ENCODE measurements at regions not wholly inside any gene's neighbourhood (a gene's known extent, or its start where the extent isn't known, plus 50 kb on each side); places are given as distances from the start of the nearest gene placed in this dataset.

DNA sequence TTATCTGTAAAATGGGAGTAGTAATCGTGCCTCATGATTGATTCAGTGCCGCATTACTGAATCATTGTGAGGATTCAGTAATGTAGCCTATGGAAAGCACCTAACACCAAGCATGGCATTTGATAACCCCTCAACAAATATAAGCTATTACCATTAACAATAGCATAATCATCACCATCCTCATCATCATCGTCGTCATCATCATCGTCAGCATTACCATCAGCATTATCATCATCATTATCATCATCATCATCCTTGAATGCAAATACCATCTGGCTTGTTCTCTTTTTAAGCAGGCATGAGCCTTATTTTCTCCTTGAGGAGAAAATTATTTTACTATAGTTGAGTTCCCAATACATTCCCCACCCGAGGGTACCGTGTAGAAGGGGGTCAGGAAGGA, 115.4 kb upstream of the PTPRG start:
- DNase-seq, result no peak
- TF ChIP-seq, protein P1, sequence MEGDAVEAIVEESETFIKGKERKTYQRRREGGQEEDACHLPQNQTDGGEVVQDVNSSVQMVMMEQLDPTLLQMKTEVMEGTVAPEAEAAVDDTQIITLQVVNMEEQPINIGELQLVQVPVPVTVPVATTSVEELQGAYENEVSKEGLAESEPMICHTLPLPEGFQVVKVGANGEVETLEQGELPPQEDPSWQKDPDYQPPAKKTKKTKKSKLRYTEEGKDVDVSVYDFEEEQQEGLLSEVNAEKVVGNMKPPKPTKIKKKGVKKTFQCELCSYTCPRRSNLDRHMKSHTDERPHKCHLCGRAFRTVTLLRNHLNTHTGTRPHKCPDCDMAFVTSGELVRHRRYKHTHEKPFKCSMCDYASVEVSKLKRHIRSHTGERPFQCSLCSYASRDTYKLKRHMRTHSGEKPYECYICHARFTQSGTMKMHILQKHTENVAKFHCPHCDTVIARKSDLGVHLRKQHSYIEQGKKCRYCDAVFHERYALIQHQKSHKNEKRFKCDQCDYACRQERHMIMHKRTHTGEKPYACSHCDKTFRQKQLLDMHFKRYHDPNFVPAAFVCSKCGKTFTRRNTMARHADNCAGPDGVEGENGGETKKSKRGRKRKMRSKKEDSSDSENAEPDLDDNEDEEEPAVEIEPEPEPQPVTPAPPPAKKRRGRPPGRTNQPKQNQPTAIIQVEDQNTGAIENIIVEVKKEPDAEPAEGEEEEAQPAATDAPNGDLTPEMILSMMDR (IDR thresholded peaks at IDR 0.05), result no peak
- Histone ChIP-seq H3K4me3 (no peak overlapping the region), H3K4me1 (no peaks in the 10 kb centered on the region), H3K36me3 (no peaks in the 10 kb centered on the region), H3K27ac (no peak overlapping the region), H3K27me3 (no peaks in the 10 kb centered on the region), H3K9me3 (no peaks in the 10 kb centered on the region)
- intact Hi-C loops (cut with DNase I), result no loop called here
- no peak for FAIRE-seq
- ATAC-seq, result no peak
- WGBS, 2 donors, result 84 to 95% methylated on average over 7 of the region's 7 CpGs

DNA sequence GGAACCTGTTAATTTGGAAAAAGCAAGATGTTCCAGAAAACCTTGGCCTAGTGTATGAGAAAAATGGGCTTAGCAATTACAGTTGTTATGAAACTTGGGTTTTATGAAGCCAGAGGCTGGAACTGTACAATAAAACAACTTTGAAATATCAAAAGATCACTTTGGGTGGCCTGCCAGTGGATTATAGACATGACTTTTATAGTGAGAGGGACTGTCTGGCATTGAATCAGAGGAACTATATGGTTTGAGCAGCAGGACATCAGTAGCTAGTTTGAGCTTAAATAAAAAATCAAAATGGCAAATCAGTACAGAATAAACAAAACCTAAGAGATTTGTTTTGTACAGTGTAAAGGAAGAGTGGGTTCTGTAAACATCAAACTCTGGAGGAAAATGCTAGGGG, 115.0 kb upstream of the PTPRG start:
- DNase-seq (no peak), ATAC-seq (no peak), FAIRE-seq (no peak)
- H3K27me3 ChIP-seq, result no peaks in the 10 kb centered on the region
- no peaks in the 10 kb centered on the region for H3K36me3 ChIP-seq
- TF ChIP-seq, protein P1 (IDR thresholded peaks at IDR 0.05), result no peak
- no peaks in the 10 kb centered on the region for H3K4me1 ChIP-seq
- no peak overlapping the region for H3K4me3 ChIP-seq
- H3K9me3 ChIP-seq, result no peaks in the 10 kb centered on the region
- intact Hi-C loops (cut with DNase I), result no loop called here
- no peak overlapping the region for H3K27ac ChIP-seq

DNA sequence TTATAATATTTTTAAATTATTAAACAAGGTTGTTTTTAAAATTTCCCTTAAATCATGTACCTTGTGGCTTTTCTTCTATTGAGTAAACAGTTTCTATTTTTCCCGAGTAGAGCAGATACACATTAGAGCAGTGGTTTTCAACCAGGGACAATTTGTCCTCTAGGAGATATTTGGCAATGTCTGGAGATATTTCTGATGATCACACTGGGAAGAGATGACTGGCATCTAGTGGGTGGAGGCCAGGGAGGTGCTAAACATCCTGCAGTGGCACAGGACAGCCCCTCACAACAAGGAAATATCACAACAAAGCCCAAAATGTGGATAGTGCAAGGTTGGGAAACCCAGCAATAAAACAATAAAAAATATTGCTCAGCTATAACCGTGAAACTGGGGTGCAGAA, 113.0 kb upstream of the PTPRG start:
- H3K36me3 ChIP-seq, result no peaks in the 10 kb centered on the region
- no peaks in the 10 kb centered on the region for H3K4me1 ChIP-seq
- FAIRE-seq (no peak), ATAC-seq (no peak), DNase-seq (no peak)
- no peaks in the 10 kb centered on the region for H3K9me3 ChIP-seq
- no peak overlapping the region for H3K4me3 ChIP-seq
- WGBS, 2 donors, result 72 to 89% methylated on average over 2 of the region's 2 CpGs
- intact Hi-C loops (cut with DNase I), result no loop called here
- H3K27ac ChIP-seq, result no peak overlapping the region
- TF ChIP-seq, protein P1 (IDR thresholded peaks at IDR 0.05), result no peak
- no peaks in the 10 kb centered on the region for H3K27me3 ChIP-seq

DNA sequence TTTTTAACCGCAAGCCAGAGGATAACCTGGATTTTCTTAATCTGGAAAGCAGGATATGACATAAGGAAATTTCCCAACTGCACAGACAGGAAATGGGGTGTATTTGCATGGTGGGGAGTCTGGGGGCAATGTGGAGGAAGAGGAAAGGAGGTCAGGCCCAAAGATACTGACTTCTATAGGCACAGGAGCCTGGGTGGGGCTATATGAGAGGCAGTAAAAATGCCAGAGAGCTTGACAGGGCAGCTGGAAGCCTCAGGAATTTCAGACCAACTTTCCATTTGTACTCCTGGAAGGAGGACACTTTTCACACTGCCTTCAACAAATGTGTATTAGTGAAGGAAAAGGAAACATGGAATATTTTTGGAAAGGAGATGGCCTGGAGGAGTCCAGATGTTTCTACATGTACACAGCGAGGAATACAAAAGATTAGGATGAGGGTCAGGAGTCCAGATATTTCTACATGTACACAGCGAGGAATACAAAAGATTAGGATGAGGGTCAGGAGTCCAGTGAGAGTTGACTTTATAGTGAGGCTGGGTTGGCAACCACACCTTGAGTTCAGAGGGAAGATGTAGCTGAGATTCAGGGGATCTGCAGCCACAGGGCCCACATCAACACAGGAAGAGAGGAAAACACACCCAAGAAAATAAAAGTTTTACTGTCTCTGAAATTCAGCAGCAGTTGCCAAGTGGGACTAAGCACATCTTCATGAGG, 111.9 kb upstream of the PTPRG start:
- Histone ChIP-seq H3K4me3 (no peak overlapping the region), H3K27ac (no peak overlapping the region), H3K4me1 (no peaks in the 10 kb centered on the region), H3K27me3 (no peaks in the 10 kb centered on the region), H3K9me3 (no peaks in the 10 kb centered on the region), H3K36me3 (no peaks in the 10 kb centered on the region)
- no peak for FAIRE-seq
- intact Hi-C loops (cut with DNase I), result no loop called here
- 86 to 88% methylated on average over 3 of the region's 3 CpGs for WGBS, 2 donors
- no peak for DNase-seq
- no peak for ATAC-seq
- TF ChIP-seq, protein P1 (IDR thresholded peaks at IDR 0.05), result no peak

DNA sequence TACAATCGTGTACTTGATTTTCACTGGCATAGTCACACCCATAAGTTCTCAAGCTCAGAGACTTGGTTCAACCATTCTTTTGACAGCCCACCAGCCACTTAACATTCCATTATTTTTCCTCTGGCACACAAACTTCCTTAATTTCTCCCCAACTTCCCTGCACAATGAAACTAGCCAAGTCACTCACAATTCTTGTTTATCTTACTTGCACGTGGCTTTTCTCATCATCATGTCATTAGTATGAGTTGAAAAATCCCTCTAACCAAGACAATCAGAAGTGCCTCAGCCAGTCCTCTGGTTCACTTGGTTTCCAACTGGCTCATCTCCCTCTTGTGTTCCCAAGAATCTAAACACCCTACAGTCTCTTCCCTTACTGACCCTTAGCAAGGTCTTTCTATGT, 110.5 kb upstream of the PTPRG start:
- Histone ChIP-seq H3K27me3 (no peaks in the 10 kb centered on the region), H3K36me3 (no peaks in the 10 kb centered on the region), H3K4me3 (no peak overlapping the region), H3K27ac (no peak overlapping the region), H3K4me1 (no peaks in the 10 kb centered on the region), H3K9me3 (no peaks in the 10 kb centered on the region)
- 27 to 31% methylated on average over 2 of the region's 2 CpGs for WGBS, 2 donors
- no peak for FAIRE-seq
- intact Hi-C loops (cut with DNase I), result no loop called here
- ATAC-seq, result no peak
- DNase-seq, result no peak
- TF ChIP-seq, protein P1 (IDR thresholded peaks at IDR 0.05), result no peak

Data from pancreas (tissue), 10 donors.